B cell (primary cell): ENCODE measurements at regions not wholly inside any gene's neighbourhood (a gene's known extent, or its start where the extent isn't known, plus 50 kb on each side); places are given as distances from the start of the nearest gene placed in this dataset.

Source experiments
- ATAC-seq: fragments of 200-7000 bp; cut with Tn5 transposase; one replicate; pipeline ENCODE4 v1.10.0; 2021; ENCODE audit warnings: low read depth, mild to moderate bottlenecking, moderate number of reproducible peaks, moderate library complexity
- CTCF ChIA-PET: fragments of 350-600 bp; sonication (Branson Sonifier 250); formaldehyde crosslinking; loops from one replicate; lab custom pipeline; 2021; ENCODE audit warnings: antibody characterized with exemption, inconsistent platforms; lab: Charles Lee
- POLR2A ChIA-PET: fragments of 350-600 bp; sonication (Branson Sonifier 250); formaldehyde crosslinking; loops from one replicate; lab custom pipeline; 2021; ENCODE audit warnings: antibody characterized with exemption; lab: Charles Lee
- DNase-seq: peaks from one replicate; pipeline ENCODE4 v3.0.0; 2013
- H2AFZ ChIP-seq: 2 replicates; pipeline ENCODE4 v1.6.1; 2012; ENCODE audit warnings: mild to moderate bottlenecking, low read depth, low read length; ENCODE audit not compliant: insufficient read depth, poor library complexity, severe bottlenecking
- H3K27ac ChIP-seq, 2 donors: 1 replicate in 1 of 2; 2 replicates in 1 of 2; pipeline ENCODE4 v1.5.1; 2012 to 2013; ENCODE audit warnings: low read length in 2 of 2, mild to moderate bottlenecking in 2 of 2, moderate library complexity in 1 of 2
- H3K27me3 ChIP-seq, 4 experiments: fragments of 200-600 bp in 1 of 4; sonication (generic) in 1 of 4; replicated peaks in 1 of 4; 1 replicate in 2 of 4; 2 replicates in 2 of 4; pipeline versions ENCODE4 v1.6.1 to v1.7.0; 2013 to 2016; ENCODE audit warnings: low read length in 3 of 4, mild to moderate bottlenecking in 2 of 4, mixed read lengths in 1 of 4, moderate library complexity in 1 of 4; ENCODE audit not compliant: insufficient read depth in 4 of 4, control insufficient read depth in 3 of 4; ENCODE audit errors: control extremely low read depth in 1 of 4
- H3K36me3 ChIP-seq, 2 experiments: replicated peaks in 1 of 2; 1 replicate in 1 of 2; 2 replicates in 1 of 2; pipeline versions ENCODE4 v1.6.1 to v1.7.1; 2013; ENCODE audit warnings: low read length in 1 of 2; ENCODE audit not compliant: insufficient read depth in 2 of 2, control insufficient read depth in 1 of 2; ENCODE audit errors: control extremely low read depth in 1 of 2, extremely low read depth in 1 of 2
- H3K4me1 ChIP-seq, 2 donors: fragments of 200-600 bp in 1 of 2; sonication (generic) in 1 of 2; 1 replicate in 1 of 2; 2 replicates in 1 of 2; pipeline versions ENCODE4 v1.5.1 to v1.6.1; 2013 to 2017; ENCODE audit warnings: low read length in 2 of 2; ENCODE audit not compliant: control insufficient read depth in 2 of 2, insufficient read depth in 2 of 2
- H3K4me2 ChIP-seq: replicated peaks from 2 replicates; pipeline ENCODE3; 2012; ENCODE audit warnings: mild to moderate bottlenecking, low read depth, low read length; ENCODE audit not compliant: poor library complexity, severe bottlenecking
- H3K4me3 ChIP-seq, 5 experiments: fragments of 200-600 bp in 1 of 5; sonication (generic) in 1 of 5; 1 replicate in 3 of 5; 2 replicates in 2 of 5; pipeline versions ENCODE4 v1.5.1 to v1.7.0; 2011 to 2016; ENCODE audit warnings: low read length in 4 of 5, mild to moderate bottlenecking in 4 of 5, low read depth in 2 of 5, control low read depth in 1 of 5, moderate library complexity in 1 of 5; ENCODE audit not compliant: insufficient read depth in 1 of 5; ENCODE audit errors: control extremely low read depth in 1 of 5, extremely low read depth in 1 of 5
- H3K79me2 ChIP-seq: fragments of 200-600 bp; sonication (generic); one replicate; pipeline ENCODE4 v1.6.0; 2016; ENCODE audit warnings: low read length; ENCODE audit not compliant: control insufficient read depth, insufficient read depth
- H3K9ac ChIP-seq: fragments of 200-600 bp; sonication (generic); 2 replicates; pipeline ENCODE4 v1.6.1; 2017; ENCODE audit warnings: mild to moderate bottlenecking, low read length, moderate library complexity
- H3K9me3 ChIP-seq, 3 donors: one replicate each; pipeline versions ENCODE4 v1.6.1 to v1.7.1; 2013; ENCODE audit warnings: low read length in 2 of 3; ENCODE audit not compliant: control insufficient read depth in 2 of 3, insufficient read depth in 1 of 3; ENCODE audit errors: control extremely low read depth in 1 of 3
- H4K20me1 ChIP-seq: 2 replicates; pipeline ENCODE4 v1.6.0; 2012; ENCODE audit warnings: mild to moderate bottlenecking, low read length; ENCODE audit not compliant: insufficient read depth, control insufficient read depth, poor library complexity, severe bottlenecking
- H3K27ac Mint-ChIP-seq: one replicate; pipeline ENCODE4 v1.8.0; 2021; ENCODE audit warnings: mixed read lengths
- H3K27me3 Mint-ChIP-seq: one replicate; pipeline ENCODE4 v1.8.0; 2021; ENCODE audit warnings: mixed read lengths
- H3K4me1 Mint-ChIP-seq: one replicate; pipeline ENCODE4 v1.8.0; 2021; ENCODE audit warnings: mixed read lengths
- H3K4me3 Mint-ChIP-seq: one replicate; pipeline ENCODE4 v1.8.0; 2021; ENCODE audit warnings: mixed read lengths
- H3K9me3 Mint-ChIP-seq: one replicate; pipeline ENCODE4 v1.8.0; 2022; ENCODE audit warnings: mixed read lengths; ENCODE audit not compliant: insufficient read depth
- CTCF ChIP-seq: fragments of 200-600 bp; IDR thresholded peaks from one replicate; pipeline ENCODE4 v1.8.0; 2022; ENCODE audit warnings: antibody characterized with exemption, mild to moderate bottlenecking
- EZH2 ChIP-seq: IDR thresholded peaks from 2 replicates; pipeline ENCODE4 v1.6.1; 2012; ENCODE audit warnings: borderline replicate concordance, low read depth, mild to moderate bottlenecking, moderate library complexity, low read length; ENCODE audit not compliant: insufficient read depth, poor library complexity, severe bottlenecking
- intact Hi-C: fragments of 100-400 bp; cut with micrococcal nuclease; formaldehyde crosslinking; loops from one replicate; pipeline ENCODE4 v1.10.0; 2022

GRCh38 chr3:35974872-35975271 is 335.5 kb downstream of the ARPP21 start:
- no peaks in the 10 kb centered on the region for H3K27me3 ChIP-seq
- POLR2A ChIA-PET: no interaction called here
- no peaks in the 10 kb centered on the region for H3K9me3 ChIP-seq
- no peaks in the 10 kb centered on the region for H3K36me3 ChIP-seq
- TF ChIP-seq EZH2 (no peak), CTCF (no peak)
- H3K4me3 ChIP-seq: no peak overlapping the region
- no peak overlapping the region for H3K4me2 ChIP-seq
- no peak overlapping the region for H2AFZ ChIP-seq
- Mint-ChIP-seq H3K9me3 (no peaks in the 10 kb centered on the region), H3K27ac (no peak overlapping the region), H3K4me1 (no peaks in the 10 kb centered on the region), H3K27me3 (no peaks in the 10 kb centered on the region), H3K4me3 (no peak overlapping the region)
- no peaks in the 10 kb centered on the region for H3K79me2 ChIP-seq
- CTCF ChIA-PET: no interaction called here
- H3K9ac ChIP-seq: no peak overlapping the region
- no peak for ATAC-seq
- H3K4me1 ChIP-seq: no peaks in the 10 kb centered on the region
- intact Hi-C loops: no loop called here
- no peaks in the 10 kb centered on the region for H4K20me1 ChIP-seq
- no peak for DNase-seq
- no peak overlapping the region for H3K27ac ChIP-seq

DNA sequence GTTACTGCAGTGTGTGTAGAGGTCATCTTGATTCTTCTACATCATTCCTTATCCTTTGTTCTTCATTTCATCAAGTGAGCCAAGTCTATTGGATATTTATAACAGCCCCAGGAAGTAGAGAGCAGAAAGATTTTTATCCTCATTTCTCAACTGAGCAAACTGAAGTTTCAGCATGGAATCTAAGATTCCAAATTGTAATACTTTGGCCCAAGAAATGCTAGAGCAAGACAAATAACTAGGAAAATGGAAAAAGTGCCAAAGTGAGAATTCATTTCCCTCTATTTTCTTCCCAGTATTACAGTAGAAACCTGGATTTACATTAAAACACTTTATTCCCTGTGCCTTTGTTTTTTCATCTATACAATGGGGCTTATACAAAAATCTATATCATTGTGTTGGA is 346.8 kb downstream of the ARPP21 start:
- no peak overlapping the region for H3K4me3 Mint-ChIP-seq
- no peaks in the 10 kb centered on the region for H3K79me2 ChIP-seq
- DNase-seq (no peak), ATAC-seq (no peak)
- TF ChIP-seq CTCF (no peak), EZH2 (no peak)
- H3K36me3 ChIP-seq: no peaks in the 10 kb centered on the region
- H3K9me3 Mint-ChIP-seq: no peaks in the 10 kb centered on the region
- ChIA-PET POLR2A (no interaction called here), CTCF (no interaction called here)
- intact Hi-C loops: no loop called here
- no peaks in the 10 kb centered on the region for H3K4me1 ChIP-seq
- no peaks in the 10 kb centered on the region for H3K27me3 ChIP-seq
- H3K4me2 ChIP-seq: no peak overlapping the region
- H3K4me1 Mint-ChIP-seq: peaks cover 2% of the 10 kb centered on the region
- H4K20me1 ChIP-seq: no peaks in the 10 kb centered on the region
- H3K4me3 ChIP-seq: no peak overlapping the region
- H2AFZ ChIP-seq: no peak overlapping the region
- H3K9me3 ChIP-seq: no peaks in the 10 kb centered on the region
- no peaks in the 10 kb centered on the region for H3K27me3 Mint-ChIP-seq
- H3K27ac Mint-ChIP-seq: no peak overlapping the region
- H3K27ac ChIP-seq: no peak overlapping the region
- no peak overlapping the region for H3K9ac ChIP-seq
